ENCODE measurements at regions not wholly inside any gene's neighbourhood (a gene's known extent, or its start where the extent isn't known, plus 50 kb on each side); places are given as distances from the start of the nearest gene placed in this dataset.

- no peak for DNase-seq (ENCODE audit: low read depth, low spot score)
Observed at GRCh38 chr5:52673495-52673894, 114.2 kb upstream of the ITGA1 start.

- DNase-seq (ENCODE audit: low read depth, low spot score), result peak; percentile 49
Observed at GRCh38 chr5:52674815-52675545, 112.7 kb upstream of the ITGA1 start.

GRCh38 chr5:52682492-52682891 lies 105.2 kb upstream of the ITGA1 start:
- no peak for DNase-seq (ENCODE audit: low read depth, low spot score)

GRCh38 chr5:52684051-52684450 lies 103.7 kb upstream of the ITGA1 start:
- no peak for DNase-seq (ENCODE audit: low read depth, low spot score)

GRCh38 chr5:52685566-52685965 lies 102.2 kb upstream of the ITGA1 start:
- DNase-seq (ENCODE audit: low read depth, low spot score), result no peak

- DNase-seq (ENCODE audit: low read depth, low spot score), result no peak
Observed at GRCh38 chr5:52685971-52686370, 101.7 kb upstream of the ITGA1 start.

- DNase-seq (ENCODE audit: low read depth, low spot score), result no peak
Observed at GRCh38 chr5:52690236-52690768, 97.4 kb upstream of the ITGA1 start.

- DNase-seq (ENCODE audit: low read depth, low spot score), result no peak
Observed at GRCh38 chr5:52692039-52692438, 95.7 kb upstream of the ITGA1 start.

- DNase-seq (ENCODE audit: low read depth, low spot score), result no peak
Observed at GRCh38 chr5:52692606-52693005, 95.1 kb upstream of the ITGA1 start.

- no peak for DNase-seq (ENCODE audit: low read depth, low spot score)
Observed at GRCh38 chr5:52693280-52693679, 94.4 kb upstream of the ITGA1 start.

- DNase-seq (ENCODE audit: low read depth, low spot score), result no peak
Observed at GRCh38 chr5:52693836-52694235, 93.9 kb upstream of the ITGA1 start.

- no peak for DNase-seq (ENCODE audit: low read depth, low spot score)
Observed at GRCh38 chr5:52694648-52695047, 93.1 kb upstream of the ITGA1 start.

- DNase-seq (ENCODE audit: low read depth, low spot score), result no peak
Observed at GRCh38 chr5:52702877-52703276, 84.8 kb upstream of the ITGA1 start.

GRCh38 chr5:52703321-52703720 lies 84.4 kb upstream of the ITGA1 start:
- no peak for DNase-seq (ENCODE audit: low read depth, low spot score)

GRCh38 chr5:52705720-52706119 lies 82.0 kb upstream of the ITGA1 start:
- no peak for DNase-seq (ENCODE audit: low read depth, low spot score)

GRCh38 chr5:52706775-52707174 lies 80.9 kb upstream of the ITGA1 start:
- DNase-seq (ENCODE audit: low read depth, low spot score), result no peak

GRCh38 chr5:52707616-52708015 lies 80.1 kb upstream of the ITGA1 start:
- DNase-seq (ENCODE audit: low read depth, low spot score), result no peak

- no peak for DNase-seq (ENCODE audit: low read depth, low spot score)
Observed at GRCh38 chr5:52708463-52708862, 79.3 kb upstream of the ITGA1 start.

GRCh38 chr5:52709167-52709925 lies 78.4 kb upstream of the ITGA1 start:
- DNase-seq (ENCODE audit: low read depth, low spot score), result peak; percentile 61

- DNase-seq (ENCODE audit: low read depth, low spot score), result no peak
Observed at GRCh38 chr5:52710310-52710971, 77.3 kb upstream of the ITGA1 start.

- DNase-seq (ENCODE audit: low read depth, low spot score), result no peak
Observed at GRCh38 chr5:52710972-52711596, 76.6 kb upstream of the ITGA1 start.

- DNase-seq (ENCODE audit: low read depth, low spot score), result no peak
Observed at GRCh38 chr5:52712354-52712753, 75.4 kb upstream of the ITGA1 start.

Measured in smooth muscle cell of the brain vasculature (primary cell).